H1 (cell line): ENCODE measurements at regions not wholly inside any gene's neighbourhood (a gene's known extent, or its start where the extent isn't known, plus 50 kb on each side); places are given as distances from the start of the nearest gene placed in this dataset.

ENCODE experiments used
- CEBPB ChIP-seq: IDR thresholded peaks from 2 replicates; pipeline ENCODE4 v1.6.1; 2012; ENCODE audit warnings: low read depth, low read length
- MAFK ChIP-seq: IDR thresholded peaks from 2 replicates; pipeline ENCODE4 v1.6.1; 2012; ENCODE audit warnings: low read depth, mild to moderate bottlenecking, improper control_type of control experiment, low read length

GRCh38 chr1:43101061-43101460, 71.0 kb downstream of the EBNA1BP2 start (continued):
- TF ChIP-seq CEBPB (no peak), MAFK (no peak)
